Osteocyte (in vitro differentiated cells): ENCODE measurements at regions not wholly inside any gene's neighbourhood (a gene's known extent, or its start where the extent isn't known, plus 50 kb on each side); places are given as distances from the start of the nearest gene placed in this dataset.

ENCODE experiments used
- DNase-seq: peaks from one replicate; pipeline ENCODE4 v3.0.0; 2021; ENCODE audit warnings: mixed read lengths; ENCODE audit not compliant: unreplicated experiment; ENCODE audit errors: extremely low spot score
- H3K27ac Mint-ChIP-seq: one replicate; pipeline ENCODE4 v1.8.0; 2021; ENCODE audit warnings: mild to moderate bottlenecking, mixed read lengths; ENCODE audit not compliant: unreplicated experiment
- H3K27me3 Mint-ChIP-seq: one replicate; pipeline ENCODE4 v1.8.0; 2021; ENCODE audit warnings: mixed read lengths; ENCODE audit not compliant: unreplicated experiment
- H3K36me3 Mint-ChIP-seq: one replicate; pipeline ENCODE4 v1.8.0; 2021; ENCODE audit warnings: mixed read lengths; ENCODE audit not compliant: unreplicated experiment
- H3K4me1 Mint-ChIP-seq: one replicate; pipeline ENCODE4 v1.8.0; 2021; ENCODE audit warnings: mixed read lengths; ENCODE audit not compliant: unreplicated experiment
- H3K4me3 Mint-ChIP-seq: one replicate; pipeline ENCODE4 v1.8.0; 2021; ENCODE audit warnings: mild to moderate bottlenecking, moderate library complexity, mixed read lengths; ENCODE audit not compliant: unreplicated experiment
- H3K9me3 Mint-ChIP-seq: one replicate; pipeline ENCODE4 v1.8.0; 2021; ENCODE audit warnings: mixed read lengths; ENCODE audit not compliant: unreplicated experiment
- CTCF ChIP-seq: fragments of 200-600 bp; sonication (generic); IDR thresholded peaks from 2 replicates; pipeline ENCODE4 v1.5.0; 2021; ENCODE audit warnings: antibody characterized with exemption, mild to moderate bottlenecking, moderate library complexity

- TF ChIP-seq CTCF = no peak
- Mint-ChIP-seq H3K36me3 (no peaks in the 10 kb centered on the region), H3K4me3 (no peak overlapping the region), H3K4me1 (peaks cover 22% of the 10 kb centered on the region), H3K9me3 (peaks cover 4% of the 10 kb centered on the region), H3K27ac (no peak overlapping the region), H3K27me3 (no peaks in the 10 kb centered on the region)
- no peak for DNase-seq
Measured at GRCh38 chr5:34589832-34590231, 66.3 kb upstream of the RAI14 start.

- H3K9me3 Mint-ChIP-seq = no peaks in the 10 kb centered on the region
- no peaks in the 10 kb centered on the region for H3K36me3 Mint-ChIP-seq
- peaks cover 11% of the 10 kb centered on the region for H3K4me1 Mint-ChIP-seq
- no peak overlapping the region for H3K4me3 Mint-ChIP-seq
- no peak for TF ChIP-seq CTCF
- no peaks in the 10 kb centered on the region for H3K27me3 Mint-ChIP-seq
- DNase-seq = no peak
- no peak overlapping the region for H3K27ac Mint-ChIP-seq
Measured at GRCh38 chr5:34591723-34592122, 64.4 kb upstream of the RAI14 start.

- no peak for DNase-seq
- no peak for TF ChIP-seq CTCF
- H3K36me3 Mint-ChIP-seq = no peaks in the 10 kb centered on the region
- H3K27ac Mint-ChIP-seq = no peak overlapping the region
- H3K4me1 Mint-ChIP-seq = peaks cover 20% of the 10 kb centered on the region
- H3K4me3 Mint-ChIP-seq = no peak overlapping the region
- H3K9me3 Mint-ChIP-seq = no peaks in the 10 kb centered on the region
- no peaks in the 10 kb centered on the region for H3K27me3 Mint-ChIP-seq
Measured at GRCh38 chr5:34597034-34598027, 58.8 kb upstream of the RAI14 start.

- H3K27me3 Mint-ChIP-seq = no peaks in the 10 kb centered on the region
- no peak for TF ChIP-seq CTCF
- peak overlapping the region; percentile 5 for H3K27ac Mint-ChIP-seq
- peaks cover 20% of the 10 kb centered on the region for H3K4me1 Mint-ChIP-seq
- H3K36me3 Mint-ChIP-seq = no peaks in the 10 kb centered on the region
- DNase-seq = no peak
- no peak overlapping the region for H3K4me3 Mint-ChIP-seq
- no peaks in the 10 kb centered on the region for H3K9me3 Mint-ChIP-seq
Measured at GRCh38 chr5:34598177-34598794, 57.8 kb upstream of the RAI14 start.

- Mint-ChIP-seq H3K4me3 (no peak overlapping the region), H3K4me1 (peaks cover 20% of the 10 kb centered on the region), H3K36me3 (no peaks in the 10 kb centered on the region), H3K27ac (no peak overlapping the region), H3K27me3 (no peaks in the 10 kb centered on the region), H3K9me3 (no peaks in the 10 kb centered on the region)
- no peak for DNase-seq
- TF ChIP-seq CTCF = no peak
Measured at GRCh38 chr5:34599471-34600117, 56.5 kb upstream of the RAI14 start.
